Activated naive CD8-positive, alpha-beta T cell (primary cell): ENCODE measurements at regions not wholly inside any gene's neighbourhood (a gene's known extent, or its start where the extent isn't known, plus 50 kb on each side); places are given as distances from the start of the nearest gene placed in this dataset.

Experiments
- H3K27ac Mint-ChIP-seq: one replicate; pipeline ENCODE4 v1.8.0; 2021; ENCODE audit warnings: mixed read lengths
- H3K27me3 Mint-ChIP-seq: one replicate; pipeline ENCODE4 v1.8.0; 2021; ENCODE audit warnings: mixed read lengths
- H3K36me3 Mint-ChIP-seq: one replicate; pipeline ENCODE4 v1.8.0; 2021; ENCODE audit warnings: mixed read lengths
- H3K4me1 Mint-ChIP-seq: one replicate; pipeline ENCODE4 v1.8.0; 2021; ENCODE audit warnings: low read depth, mixed read lengths
- H3K4me3 Mint-ChIP-seq: one replicate; pipeline ENCODE4 v1.8.0; 2021; ENCODE audit warnings: mild to moderate bottlenecking, mixed read lengths
- H3K9me3 Mint-ChIP-seq: one replicate; pipeline ENCODE4 v1.8.0; 2021; ENCODE audit warnings: low read depth, mixed read lengths

DNA sequence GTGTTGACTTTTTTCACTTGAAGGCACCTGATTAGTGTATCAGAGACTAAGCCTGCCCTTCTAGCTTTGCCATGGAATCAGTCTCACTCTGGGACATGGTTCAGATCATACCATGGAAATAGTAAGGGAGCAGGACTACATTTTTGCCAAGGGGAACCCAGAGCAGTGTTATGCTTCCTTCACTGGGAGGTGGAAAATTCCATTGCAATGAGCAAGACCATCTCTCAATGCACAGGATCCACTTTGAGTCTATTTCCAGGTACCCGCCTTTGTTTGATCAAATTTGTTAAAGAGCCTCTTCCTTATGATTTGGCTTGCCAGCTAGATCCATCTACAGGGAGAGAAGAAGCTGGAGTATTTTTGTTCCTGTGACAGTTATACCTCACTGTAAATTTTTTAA, 395.8 kb downstream of the MTX2 start:
- no peak overlapping the region for H3K27ac Mint-ChIP-seq
- no peaks in the 10 kb centered on the region for H3K36me3 Mint-ChIP-seq
- H3K27me3 Mint-ChIP-seq = peaks cover 13% of the 10 kb centered on the region
- H3K9me3 Mint-ChIP-seq = no peaks in the 10 kb centered on the region
- H3K4me3 Mint-ChIP-seq = no peak overlapping the region
- no peaks in the 10 kb centered on the region for H3K4me1 Mint-ChIP-seq

DNA sequence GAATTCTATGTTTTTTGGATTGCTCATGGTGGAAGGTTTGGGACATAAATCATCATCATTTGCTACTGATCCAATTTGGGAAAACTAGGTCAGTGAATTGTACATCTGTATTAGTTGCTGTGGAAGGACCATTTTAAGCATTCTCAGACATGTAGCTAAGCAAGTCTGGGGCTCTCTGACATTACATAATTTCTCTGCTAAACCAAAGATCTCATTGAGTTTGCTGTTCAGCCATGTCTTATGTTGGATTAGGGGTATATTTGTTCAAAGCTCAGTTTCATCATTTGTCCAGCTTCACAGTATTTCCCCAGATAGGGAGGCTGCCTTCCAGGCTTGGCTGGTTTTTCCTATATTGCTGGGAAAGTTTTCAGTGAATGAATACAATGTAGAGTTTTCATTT, 399.7 kb downstream of the MTX2 start:
- Mint-ChIP-seq H3K27ac (no peak overlapping the region), H3K27me3 (peaks cover 5% of the 10 kb centered on the region), H3K4me1 (no peaks in the 10 kb centered on the region), H3K36me3 (no peaks in the 10 kb centered on the region), H3K4me3 (no peak overlapping the region), H3K9me3 (no peaks in the 10 kb centered on the region)

DNA sequence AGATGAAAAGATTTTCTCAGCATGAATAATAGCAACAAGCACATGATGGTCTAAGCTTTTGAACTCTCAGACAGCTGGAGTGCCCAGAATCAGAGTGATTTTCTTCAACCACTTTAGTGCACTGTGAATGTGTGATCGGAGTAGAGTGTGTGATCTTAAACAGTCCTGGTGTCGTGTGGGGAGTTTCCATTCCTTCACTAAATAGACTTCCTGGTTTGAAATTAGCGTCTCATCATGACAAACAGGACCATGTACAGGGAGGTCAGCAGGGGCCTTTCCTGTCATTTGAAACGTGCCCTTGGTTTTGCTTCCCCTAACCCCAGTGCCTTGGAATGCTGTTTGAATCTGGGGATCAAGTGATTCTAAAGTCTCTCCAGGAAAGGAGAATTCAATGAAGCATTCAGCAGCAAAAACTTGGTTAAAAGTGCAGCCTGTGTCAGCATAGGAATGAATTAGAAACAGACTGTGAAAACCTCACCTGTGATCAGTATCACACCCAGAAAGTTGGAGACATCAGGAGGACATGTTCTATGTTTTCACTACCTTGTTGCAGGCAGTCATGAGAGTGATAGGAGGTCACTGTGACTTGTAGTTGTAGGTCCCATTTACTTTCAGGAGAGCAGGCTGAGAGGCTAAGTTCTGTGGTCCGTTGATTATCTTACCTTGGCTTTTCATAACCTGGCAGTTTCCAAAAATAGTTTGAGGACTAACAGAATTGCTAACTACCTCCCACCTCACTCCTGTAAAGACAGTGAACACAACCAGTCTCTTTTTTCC, 400.3 kb downstream of the MTX2 start:
- Mint-ChIP-seq H3K27ac (no peak overlapping the region), H3K36me3 (no peaks in the 10 kb centered on the region), H3K4me1 (no peaks in the 10 kb centered on the region), H3K4me3 (no peak overlapping the region), H3K9me3 (no peaks in the 10 kb centered on the region), H3K27me3 (peaks cover 3% of the 10 kb centered on the region)

DNA sequence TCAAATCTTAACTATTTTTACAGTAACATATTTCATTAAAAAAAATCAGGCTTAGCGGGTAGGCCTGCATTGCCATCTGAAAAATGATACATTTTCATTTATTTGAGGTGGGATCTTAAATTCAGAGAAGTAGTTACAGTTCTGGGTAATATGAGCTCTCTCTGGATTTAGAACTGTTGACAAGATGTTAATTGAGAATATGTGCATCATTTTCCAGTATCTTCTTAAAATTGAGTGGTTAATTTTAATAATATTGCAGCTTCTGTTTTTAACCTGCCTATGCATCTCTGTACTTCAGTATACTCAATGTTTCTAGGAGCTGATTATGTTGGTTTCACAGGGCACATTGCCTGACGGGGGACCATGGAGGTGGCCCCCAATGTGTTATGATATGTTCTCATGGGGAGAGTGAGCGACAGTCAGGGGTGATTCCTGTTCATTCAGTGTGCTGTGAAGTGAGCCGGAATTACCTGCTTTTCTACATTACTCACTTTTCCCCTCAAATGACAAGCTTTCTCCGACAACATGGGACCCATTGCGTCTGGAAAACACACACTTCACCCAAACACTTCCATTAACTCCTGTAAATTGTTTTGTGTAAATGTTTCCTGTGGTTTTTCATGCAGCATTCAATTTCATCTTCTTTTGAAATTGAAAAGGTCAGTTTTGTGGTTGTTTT, 406.2 kb downstream of the MTX2 start:
- Mint-ChIP-seq H3K4me1 (no peaks in the 10 kb centered on the region), H3K9me3 (no peaks in the 10 kb centered on the region), H3K27ac (no peak overlapping the region), H3K4me3 (no peak overlapping the region), H3K27me3 (peaks cover 2% of the 10 kb centered on the region), H3K36me3 (no peaks in the 10 kb centered on the region)

DNA sequence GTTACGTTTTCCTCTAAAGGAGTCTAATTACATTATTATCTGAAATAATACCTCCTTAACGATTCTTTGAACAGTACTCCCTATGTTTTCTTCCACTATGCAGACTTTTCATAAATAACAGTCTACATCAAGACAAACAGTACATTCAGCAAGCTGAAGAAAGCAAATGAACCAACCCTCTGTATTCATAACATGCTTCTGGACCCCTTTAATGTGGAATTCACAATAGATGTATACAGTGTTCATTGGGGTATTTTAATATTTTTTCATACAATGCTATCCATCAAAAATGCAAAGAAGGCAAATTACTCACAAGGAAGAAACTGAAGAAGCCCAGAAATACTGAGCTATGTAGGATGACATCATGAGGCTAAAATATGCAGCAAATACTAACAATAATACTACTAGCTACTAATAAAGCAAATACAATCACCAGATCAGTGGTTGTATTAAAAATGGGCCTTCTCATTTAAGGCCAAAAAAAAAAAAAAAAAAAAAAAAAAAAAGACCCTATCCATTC, 408.6 kb downstream of the MTX2 start:
- Mint-ChIP-seq H3K9me3 (no peaks in the 10 kb centered on the region), H3K36me3 (no peaks in the 10 kb centered on the region), H3K4me1 (no peaks in the 10 kb centered on the region), H3K4me3 (no peak overlapping the region), H3K27ac (no peak overlapping the region), H3K27me3 (peaks cover 2% of the 10 kb centered on the region)

DNA sequence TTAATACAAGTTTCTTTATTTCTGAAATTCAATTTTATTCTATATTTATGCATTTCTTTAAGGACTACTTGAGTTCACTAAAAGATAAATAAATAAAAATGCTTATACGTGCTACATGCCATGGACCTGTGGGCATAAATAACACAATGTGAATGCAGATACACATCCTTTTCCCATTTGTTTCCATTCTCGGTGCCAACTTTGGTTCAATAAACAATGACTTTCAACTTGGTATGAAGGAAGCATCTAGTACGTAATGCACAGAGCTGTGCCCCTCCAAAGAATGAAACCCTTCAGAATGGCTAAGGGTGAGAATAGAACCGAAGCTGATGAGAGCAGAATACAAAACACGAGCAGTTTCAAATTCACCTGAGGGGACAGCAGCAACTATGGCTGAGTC, 409.3 kb downstream of the MTX2 start:
- no peaks in the 10 kb centered on the region for H3K36me3 Mint-ChIP-seq
- no peaks in the 10 kb centered on the region for H3K9me3 Mint-ChIP-seq
- H3K4me1 Mint-ChIP-seq = no peaks in the 10 kb centered on the region
- H3K27me3 Mint-ChIP-seq = peaks cover 6% of the 10 kb centered on the region
- H3K4me3 Mint-ChIP-seq = no peak overlapping the region
- H3K27ac Mint-ChIP-seq = no peak overlapping the region

DNA sequence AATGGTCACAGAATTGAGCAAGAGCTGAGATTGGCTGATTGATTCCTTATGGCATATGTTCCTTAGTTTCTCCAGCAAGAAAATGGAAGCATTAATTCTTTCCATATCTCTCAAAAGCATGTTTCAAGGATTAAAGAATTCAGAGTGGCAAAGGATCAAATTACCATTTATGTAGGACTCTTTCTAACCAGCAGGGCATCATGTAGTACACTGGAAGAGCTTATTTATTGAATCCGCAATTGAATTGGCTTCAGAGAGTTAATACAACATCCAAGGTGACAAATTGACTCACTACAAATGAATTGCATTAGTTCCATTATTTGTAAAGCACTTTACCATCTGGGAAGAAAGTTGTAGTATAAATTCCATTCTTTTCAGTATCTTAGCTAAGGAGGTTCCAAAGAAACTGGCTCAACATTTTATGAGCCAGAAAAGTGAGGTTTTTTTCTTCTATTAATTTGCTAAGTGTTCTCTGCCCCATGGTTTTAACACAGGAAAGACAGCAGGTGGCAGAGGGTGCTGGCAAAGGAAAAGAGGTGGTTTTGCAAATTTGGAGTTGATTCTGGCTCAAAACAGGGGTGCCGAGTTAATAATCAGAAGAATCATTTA, 409.9 kb downstream of the MTX2 start:
- Mint-ChIP-seq H3K9me3 (no peaks in the 10 kb centered on the region), H3K27ac (no peak overlapping the region), H3K4me3 (no peak overlapping the region), H3K27me3 (peaks cover 7% of the 10 kb centered on the region), H3K36me3 (no peaks in the 10 kb centered on the region), H3K4me1 (no peaks in the 10 kb centered on the region)

DNA sequence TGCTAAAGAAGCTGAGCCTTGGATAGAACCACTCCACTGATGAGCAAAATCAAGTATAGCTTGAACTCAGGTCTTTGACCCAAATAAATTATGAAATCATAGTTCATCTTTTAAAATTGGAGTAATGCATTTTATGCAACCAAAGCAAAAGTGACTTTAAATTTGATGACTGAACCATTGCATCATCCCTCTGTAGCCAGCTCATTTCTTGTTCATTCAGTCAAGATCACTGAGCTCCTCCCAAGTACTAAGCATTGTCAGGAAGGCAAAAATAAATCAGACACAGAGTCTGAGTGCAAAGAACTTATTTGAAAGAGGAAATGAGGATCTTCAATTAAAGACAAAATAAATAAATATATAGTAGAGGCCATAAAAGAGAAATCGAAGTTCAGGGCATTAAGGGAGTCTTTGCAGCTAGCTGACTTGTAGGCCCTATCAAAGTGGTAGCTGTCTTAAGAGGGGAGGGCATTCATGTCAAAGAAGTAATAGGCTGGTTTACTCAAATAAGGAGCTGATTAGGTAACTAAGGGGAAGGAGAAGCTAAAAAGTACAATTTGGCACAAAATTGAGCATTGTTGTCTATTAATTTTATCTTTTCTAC, 411.8 kb downstream of the MTX2 start:
- no peaks in the 10 kb centered on the region for H3K9me3 Mint-ChIP-seq
- no peaks in the 10 kb centered on the region for H3K36me3 Mint-ChIP-seq
- peaks cover 12% of the 10 kb centered on the region for H3K27me3 Mint-ChIP-seq
- H3K4me3 Mint-ChIP-seq = no peak overlapping the region
- H3K27ac Mint-ChIP-seq = no peak overlapping the region
- no peaks in the 10 kb centered on the region for H3K4me1 Mint-ChIP-seq

DNA sequence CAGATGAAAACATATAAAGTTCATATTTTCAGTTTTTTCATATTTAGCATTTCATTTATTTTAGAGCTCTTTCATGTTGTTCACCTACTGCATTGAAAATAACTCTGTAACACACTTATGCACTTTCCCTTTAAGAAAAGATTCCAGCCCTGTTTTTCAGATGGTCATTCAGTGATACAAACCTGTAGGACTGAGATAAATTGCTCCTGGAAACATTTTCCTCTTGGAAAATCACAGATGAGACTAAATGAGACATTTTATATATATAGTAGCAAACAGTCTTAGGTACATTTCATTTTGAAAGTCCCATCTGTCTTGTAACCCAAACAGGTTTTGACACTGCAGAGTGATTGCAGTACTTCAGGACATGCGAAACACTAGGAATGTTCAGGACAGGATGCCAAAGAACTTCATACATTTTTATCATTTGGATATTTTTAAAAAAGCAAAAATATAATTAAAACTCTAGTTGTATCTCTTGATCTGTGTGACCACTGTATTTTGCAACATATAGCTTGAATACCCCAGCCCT, 412.4 kb downstream of the MTX2 start:
- Mint-ChIP-seq H3K36me3 (no peaks in the 10 kb centered on the region), H3K4me3 (no peak overlapping the region), H3K4me1 (no peaks in the 10 kb centered on the region), H3K27me3 (peaks cover 12% of the 10 kb centered on the region), H3K27ac (no peak overlapping the region), H3K9me3 (no peaks in the 10 kb centered on the region)

DNA sequence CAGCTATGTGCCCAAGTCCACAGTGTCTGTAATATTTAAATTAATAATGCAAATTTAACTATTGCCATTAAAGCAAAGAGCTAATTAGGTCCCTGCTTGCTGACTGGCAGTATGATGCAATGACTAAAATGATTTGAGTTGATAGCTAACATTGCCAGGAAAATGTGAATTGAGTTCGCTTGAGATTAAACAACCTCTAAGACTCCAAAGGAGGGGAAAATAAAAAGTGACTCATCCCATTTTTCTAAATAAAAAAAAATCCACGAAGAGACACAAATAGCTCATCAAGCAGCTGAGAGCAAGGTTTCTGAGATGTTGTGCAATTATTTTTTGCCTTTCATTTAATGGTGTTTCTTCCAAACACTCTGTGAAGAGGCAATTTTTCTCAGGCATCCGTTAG, 413.0 kb downstream of the MTX2 start:
- H3K9me3 Mint-ChIP-seq = no peaks in the 10 kb centered on the region
- no peak overlapping the region for H3K4me3 Mint-ChIP-seq
- no peak overlapping the region for H3K27ac Mint-ChIP-seq
- peaks cover 12% of the 10 kb centered on the region for H3K27me3 Mint-ChIP-seq
- H3K36me3 Mint-ChIP-seq = no peaks in the 10 kb centered on the region
- no peaks in the 10 kb centered on the region for H3K4me1 Mint-ChIP-seq

DNA sequence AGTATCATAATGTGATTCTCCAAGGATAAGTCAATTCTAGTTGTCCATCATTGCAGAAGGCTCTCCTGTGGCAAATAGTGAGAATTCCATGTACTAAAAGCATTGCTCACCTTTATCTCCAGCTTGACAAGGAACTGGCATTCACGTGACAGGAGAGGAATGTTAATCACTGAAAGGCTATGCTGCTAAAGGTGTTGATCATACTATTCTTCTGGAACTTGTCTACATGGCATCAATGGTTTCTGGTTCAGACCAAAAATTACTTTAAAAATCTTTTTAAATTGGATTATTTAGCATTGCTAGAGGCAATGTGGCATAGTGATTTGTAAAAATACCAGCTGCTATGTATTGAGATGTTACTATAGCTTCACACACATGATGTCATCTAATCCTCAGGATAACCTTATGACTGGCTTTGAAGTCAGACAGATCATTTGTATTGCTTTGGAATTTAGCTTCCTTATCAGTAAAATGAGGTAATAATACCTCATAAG, 414.4 kb downstream of the MTX2 start:
- Mint-ChIP-seq H3K36me3 (no peaks in the 10 kb centered on the region), H3K4me3 (no peak overlapping the region), H3K9me3 (no peaks in the 10 kb centered on the region), H3K27ac (no peak overlapping the region), H3K27me3 (peaks cover 12% of the 10 kb centered on the region), H3K4me1 (no peaks in the 10 kb centered on the region)

DNA sequence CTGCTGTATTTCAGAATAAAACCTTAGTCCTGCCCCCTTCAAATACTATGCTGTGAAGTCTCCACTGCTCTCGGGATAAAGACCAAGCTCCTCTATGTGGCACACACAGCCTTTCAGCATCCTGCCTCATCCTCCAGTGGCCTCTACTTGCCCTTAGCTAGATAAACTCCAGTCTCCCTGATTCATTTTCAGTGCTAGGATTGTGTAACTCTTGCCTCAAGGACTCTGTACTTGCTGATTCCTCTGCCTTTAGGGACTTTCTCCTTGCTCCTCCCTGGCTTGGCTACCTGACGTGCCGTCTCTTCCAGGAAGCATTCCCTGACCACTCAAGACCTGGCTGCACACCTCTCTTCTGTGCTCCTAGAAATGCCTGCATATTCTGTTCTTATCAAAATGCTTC, 416.7 kb downstream of the MTX2 start:
- no peaks in the 10 kb centered on the region for H3K9me3 Mint-ChIP-seq
- H3K36me3 Mint-ChIP-seq = no peaks in the 10 kb centered on the region
- H3K27ac Mint-ChIP-seq = no peak overlapping the region
- no peak overlapping the region for H3K4me3 Mint-ChIP-seq
- H3K27me3 Mint-ChIP-seq = peaks cover 11% of the 10 kb centered on the region
- no peaks in the 10 kb centered on the region for H3K4me1 Mint-ChIP-seq

DNA sequence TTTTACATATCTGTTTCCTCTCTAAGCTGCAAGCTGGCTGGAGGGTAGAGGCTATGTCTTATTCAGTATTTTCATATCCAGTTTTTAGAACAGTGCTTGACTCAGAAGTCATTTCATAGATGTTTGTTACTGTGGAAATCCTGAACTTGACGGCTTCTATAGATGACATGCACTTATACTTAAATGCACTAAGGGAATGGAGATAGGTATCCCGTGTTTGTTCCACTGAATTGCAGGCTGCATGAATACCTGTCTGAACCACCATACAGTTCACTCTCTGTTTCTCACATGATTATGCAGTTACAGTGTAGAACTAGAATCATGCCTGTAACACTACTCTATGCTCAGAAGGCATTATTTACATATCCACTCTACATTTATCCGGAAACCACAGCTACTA, 417.1 kb downstream of the MTX2 start:
- Mint-ChIP-seq H3K27ac (no peak overlapping the region), H3K4me1 (no peaks in the 10 kb centered on the region), H3K9me3 (no peaks in the 10 kb centered on the region), H3K27me3 (peaks cover 11% of the 10 kb centered on the region), H3K36me3 (no peaks in the 10 kb centered on the region), H3K4me3 (no peak overlapping the region)

DNA sequence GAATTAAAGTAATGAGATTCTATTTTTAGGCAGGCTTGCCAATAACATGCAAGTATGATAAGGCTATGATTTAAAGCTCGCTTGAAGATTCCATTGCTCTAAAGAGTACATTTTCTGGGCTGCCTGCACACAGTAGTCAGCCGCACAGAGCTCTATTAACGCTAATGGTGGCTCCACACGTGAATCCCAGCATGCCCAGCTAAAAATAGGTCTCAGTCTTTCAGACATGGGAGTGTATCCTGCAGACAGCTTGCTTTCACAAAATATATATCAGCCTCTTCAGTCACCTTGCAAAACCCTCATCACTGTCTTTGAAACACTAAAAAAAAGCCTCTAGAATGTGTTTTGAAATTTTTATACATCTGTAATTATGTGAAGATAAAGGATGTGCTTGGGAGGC, 418.1 kb downstream of the MTX2 start:
- H3K9me3 Mint-ChIP-seq = no peaks in the 10 kb centered on the region
- no peak overlapping the region for H3K27ac Mint-ChIP-seq
- H3K27me3 Mint-ChIP-seq = peaks cover 11% of the 10 kb centered on the region
- H3K36me3 Mint-ChIP-seq = no peaks in the 10 kb centered on the region
- no peaks in the 10 kb centered on the region for H3K4me1 Mint-ChIP-seq
- no peak overlapping the region for H3K4me3 Mint-ChIP-seq

DNA sequence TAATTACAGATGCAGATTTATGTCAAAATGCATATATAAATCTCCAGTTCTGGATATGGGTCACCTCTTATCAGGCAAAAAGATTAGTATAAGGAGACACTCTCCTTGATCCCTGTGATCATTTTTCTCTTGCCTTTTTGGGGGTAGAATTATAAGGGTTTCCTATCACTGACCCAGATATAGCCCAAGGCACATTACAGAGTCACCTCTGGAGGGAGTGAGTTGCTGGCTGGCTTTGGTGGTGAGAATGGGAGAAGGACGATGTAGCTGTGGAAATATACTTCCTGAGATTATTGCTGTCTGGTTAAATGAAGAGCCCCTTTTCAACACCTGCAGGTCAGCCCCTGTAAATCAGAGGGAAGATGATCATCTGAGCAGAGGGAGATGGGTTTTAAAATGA, 418.7 kb downstream of the MTX2 start:
- H3K9me3 Mint-ChIP-seq = no peaks in the 10 kb centered on the region
- H3K36me3 Mint-ChIP-seq = no peaks in the 10 kb centered on the region
- peaks cover 9% of the 10 kb centered on the region for H3K27me3 Mint-ChIP-seq
- H3K4me1 Mint-ChIP-seq = no peaks in the 10 kb centered on the region
- H3K4me3 Mint-ChIP-seq = no peak overlapping the region
- H3K27ac Mint-ChIP-seq = no peak overlapping the region
